ENCODE measurements at regions not wholly inside any gene's neighbourhood (a gene's known extent, or its start where the extent isn't known, plus 50 kb on each side); places are given as distances from the start of the nearest gene placed in this dataset.

DNA sequence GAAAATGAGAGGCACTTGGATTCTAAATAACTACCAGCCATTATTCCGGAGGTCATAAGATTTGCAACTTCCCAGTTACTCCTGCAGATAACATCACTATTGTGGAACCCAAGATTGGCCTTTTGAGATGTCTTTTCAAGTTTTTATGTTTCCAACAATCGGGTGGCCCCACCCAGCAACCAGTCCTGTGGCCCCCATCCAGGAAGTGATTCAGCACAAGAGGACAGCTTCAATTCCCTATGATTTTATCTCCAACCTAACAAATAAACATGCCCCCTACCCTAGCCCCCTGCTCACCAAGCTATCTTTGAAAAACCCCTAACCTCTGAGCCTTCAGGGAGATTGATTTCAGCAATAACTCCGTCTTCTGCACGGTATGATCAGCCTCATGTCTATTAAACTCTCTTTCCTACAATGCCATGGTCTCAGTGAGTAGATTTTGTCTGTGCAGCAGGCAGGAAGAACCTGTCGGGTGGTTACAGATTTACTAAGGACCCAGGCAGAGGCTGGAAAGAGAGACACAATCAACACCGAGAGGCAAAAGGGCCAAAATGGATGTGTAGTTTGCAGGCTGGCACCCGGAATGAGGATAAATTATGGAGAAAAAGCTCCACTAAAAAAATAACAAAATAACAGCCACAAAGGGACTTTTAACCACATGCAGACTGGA, 83.9 kb upstream of the UNC5B start:
- DNase-seq (ENCODE audit: low read depth) = no peak
- no peak overlapping the region for H3K4me3 ChIP-seq (ENCODE audit: low read depth, low read length)
- TF ChIP-seq, protein P1, sequence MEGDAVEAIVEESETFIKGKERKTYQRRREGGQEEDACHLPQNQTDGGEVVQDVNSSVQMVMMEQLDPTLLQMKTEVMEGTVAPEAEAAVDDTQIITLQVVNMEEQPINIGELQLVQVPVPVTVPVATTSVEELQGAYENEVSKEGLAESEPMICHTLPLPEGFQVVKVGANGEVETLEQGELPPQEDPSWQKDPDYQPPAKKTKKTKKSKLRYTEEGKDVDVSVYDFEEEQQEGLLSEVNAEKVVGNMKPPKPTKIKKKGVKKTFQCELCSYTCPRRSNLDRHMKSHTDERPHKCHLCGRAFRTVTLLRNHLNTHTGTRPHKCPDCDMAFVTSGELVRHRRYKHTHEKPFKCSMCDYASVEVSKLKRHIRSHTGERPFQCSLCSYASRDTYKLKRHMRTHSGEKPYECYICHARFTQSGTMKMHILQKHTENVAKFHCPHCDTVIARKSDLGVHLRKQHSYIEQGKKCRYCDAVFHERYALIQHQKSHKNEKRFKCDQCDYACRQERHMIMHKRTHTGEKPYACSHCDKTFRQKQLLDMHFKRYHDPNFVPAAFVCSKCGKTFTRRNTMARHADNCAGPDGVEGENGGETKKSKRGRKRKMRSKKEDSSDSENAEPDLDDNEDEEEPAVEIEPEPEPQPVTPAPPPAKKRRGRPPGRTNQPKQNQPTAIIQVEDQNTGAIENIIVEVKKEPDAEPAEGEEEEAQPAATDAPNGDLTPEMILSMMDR (IDR thresholded peaks at IDR 0.05; ENCODE audit: insufficient read depth, low read depth, low read length) = no peak

DNA sequence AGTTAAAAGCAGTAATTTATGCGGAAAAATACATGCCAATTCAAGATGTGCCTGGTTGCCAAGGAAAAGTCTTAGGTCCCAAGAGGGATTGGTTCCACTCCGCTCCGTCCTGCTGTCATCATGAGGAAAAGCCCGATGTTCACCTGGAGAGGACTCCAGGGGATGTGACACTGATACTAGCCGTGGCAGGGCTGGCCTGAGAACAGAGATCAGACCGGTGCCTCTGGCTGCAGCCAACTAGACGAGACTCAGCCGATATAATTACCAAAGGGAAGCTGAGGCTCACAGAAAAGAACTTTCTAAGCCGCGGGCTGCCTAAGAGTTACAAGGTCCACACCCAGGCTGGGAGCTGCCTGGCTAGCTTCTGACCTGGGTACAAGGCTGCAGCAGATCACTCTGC, 81.3 kb upstream of the UNC5B start:
- DNase-seq (ENCODE audit: low read depth) = no peak
- no peak overlapping the region for H3K4me3 ChIP-seq (ENCODE audit: low read depth, low read length)
- TF ChIP-seq, protein P1 (IDR thresholded peaks at IDR 0.05; ENCODE audit: insufficient read depth, low read depth, low read length) = no peak

DNA sequence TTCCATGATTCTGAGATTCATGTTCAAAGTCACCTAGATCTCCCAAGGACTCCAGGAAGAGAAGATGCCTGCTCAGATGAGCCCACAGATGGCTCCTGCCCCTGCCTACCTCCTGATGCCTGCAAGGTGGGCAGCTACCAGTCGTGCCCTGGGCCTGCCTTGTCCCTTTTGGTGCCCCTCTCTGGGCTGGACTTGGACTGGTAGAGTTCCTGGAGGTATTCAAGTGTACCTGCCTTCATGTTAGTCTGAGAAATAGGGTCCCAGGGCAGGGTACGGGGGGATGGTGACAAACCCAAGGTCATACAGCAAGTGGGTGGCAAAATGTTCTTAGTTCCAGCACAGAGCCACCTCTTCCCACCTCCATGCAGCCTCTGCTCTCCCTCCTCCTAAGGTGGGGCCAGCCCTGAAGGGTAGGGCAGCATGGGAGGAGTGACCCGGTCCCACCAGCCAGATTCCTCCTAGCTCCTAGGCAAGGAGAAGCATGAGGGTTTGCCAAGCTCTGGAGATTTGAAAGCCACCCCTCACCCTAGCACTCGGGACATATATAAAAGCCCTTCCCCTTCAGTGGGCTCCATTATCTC, 80.8 kb upstream of the UNC5B start:
- TF ChIP-seq, protein P1 (IDR thresholded peaks at IDR 0.05; ENCODE audit: insufficient read depth, low read depth, low read length) = no peak
- no peak overlapping the region for H3K4me3 ChIP-seq (ENCODE audit: low read depth, low read length)
- DNase-seq (ENCODE audit: low read depth) = no peak

DNA sequence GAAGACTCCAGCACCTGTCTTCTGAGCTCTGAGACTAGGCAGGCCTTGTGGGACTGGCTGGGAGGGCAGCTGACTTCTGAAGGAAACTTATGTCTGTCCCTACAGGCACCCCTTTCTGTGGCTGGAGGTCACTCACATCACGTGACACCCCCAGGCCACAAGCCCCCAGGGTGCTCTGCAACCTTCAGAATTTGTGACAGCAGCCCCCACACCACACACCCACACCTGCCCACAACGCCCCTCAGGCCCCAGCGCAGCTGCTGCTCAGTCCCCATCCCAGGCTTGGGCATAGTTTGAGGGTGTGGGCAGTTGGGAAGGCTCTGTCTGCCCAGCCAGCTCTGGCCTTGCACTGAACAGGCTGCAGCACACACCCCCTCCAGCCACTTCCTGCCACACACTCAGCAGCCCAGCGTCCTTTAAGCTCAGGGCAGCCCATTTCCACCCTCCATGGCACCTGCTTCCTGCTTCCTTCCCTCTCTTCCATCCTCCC, 80.0 kb upstream of the UNC5B start:
- no peak for DNase-seq (ENCODE audit: low read depth)

DNA sequence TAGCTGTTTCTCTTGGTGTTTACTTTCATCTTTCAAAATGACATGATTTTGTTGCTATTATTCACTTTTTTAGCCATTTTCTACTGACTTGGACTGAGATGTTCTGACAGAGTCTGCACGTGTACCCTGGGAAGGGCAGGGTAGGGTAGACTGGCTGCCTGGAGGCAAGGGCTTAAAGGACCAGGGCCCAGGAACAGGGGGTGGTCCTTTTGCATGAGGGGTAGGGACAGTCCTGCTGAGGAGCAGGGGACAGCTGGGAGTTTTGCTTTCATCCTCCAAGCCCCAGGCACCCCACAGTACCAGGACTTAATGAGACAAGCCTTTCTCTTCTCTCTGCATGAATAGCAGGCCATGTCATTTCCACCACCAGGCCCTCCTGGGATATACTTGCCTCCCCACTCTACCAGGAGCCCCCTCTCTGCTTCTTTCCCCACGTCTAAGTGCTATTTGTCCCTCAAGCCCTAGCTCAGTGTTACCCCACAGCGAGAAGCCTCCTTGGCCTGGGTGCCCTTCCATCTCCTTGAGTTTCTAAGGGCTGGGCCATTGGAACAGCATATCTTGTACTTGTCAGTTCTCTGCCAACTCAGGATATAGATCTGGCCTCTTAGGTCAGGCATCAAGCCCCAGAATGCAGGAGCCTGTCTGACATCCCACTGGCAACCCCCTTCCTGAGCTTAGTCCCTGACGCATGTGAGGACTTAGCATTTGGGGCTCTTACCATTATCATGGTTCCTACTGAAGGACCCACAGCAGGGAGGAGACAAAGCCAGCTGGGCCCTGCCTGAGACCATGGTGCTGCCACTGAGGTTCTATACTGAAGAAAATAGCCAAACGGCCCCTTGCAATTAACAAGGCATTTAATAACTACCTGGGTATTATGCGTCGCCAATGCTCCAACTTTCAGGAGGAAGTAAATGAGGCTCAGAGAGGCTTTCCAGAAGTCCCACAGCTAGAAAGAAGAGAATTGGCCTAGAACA, 78.4 kb upstream of the UNC5B start:
- TF ChIP-seq, protein P1 (IDR thresholded peaks at IDR 0.05; ENCODE audit: insufficient read depth, low read depth, low read length) = no peak
- DNase-seq (ENCODE audit: low read depth) = no peak

More for the DNA sequence above, 80.0 kb upstream of the UNC5B start:
- TF ChIP-seq, protein P1 (IDR thresholded peaks at IDR 0.05; ENCODE audit: insufficient read depth, low read depth, low read length) = no peak
- no peak overlapping the region for H3K4me3 ChIP-seq (ENCODE audit: low read depth, low read length)

DNA sequence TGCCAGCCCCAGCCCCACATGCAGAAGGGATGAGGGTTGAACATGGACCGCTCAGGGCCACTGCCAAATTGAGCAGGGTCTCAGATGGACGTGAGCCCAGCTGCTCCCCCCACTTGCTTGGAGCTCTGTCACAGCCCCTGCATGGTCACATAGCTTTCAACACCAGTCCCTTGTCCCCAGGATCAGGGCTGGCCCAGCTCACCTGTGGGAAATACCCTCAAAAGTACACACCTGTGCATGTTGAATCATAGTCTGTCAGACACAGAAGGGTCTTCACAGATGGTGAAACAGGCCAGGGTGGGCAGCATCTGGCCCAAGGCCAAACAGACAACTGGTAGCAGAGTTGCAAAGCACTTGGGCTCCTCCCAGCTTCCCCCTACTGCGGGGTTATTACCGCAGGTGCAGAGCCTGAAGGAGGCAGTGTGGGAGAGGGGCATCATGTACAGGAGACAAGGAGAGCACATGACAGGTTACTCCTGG, 77.6 kb upstream of the UNC5B start:
- TF ChIP-seq, protein P1 (IDR thresholded peaks at IDR 0.05; ENCODE audit: insufficient read depth, low read depth, low read length) = no peak
- no peak for DNase-seq (ENCODE audit: low read depth)
- H3K4me3 ChIP-seq (ENCODE audit: low read depth, low read length) = no peak overlapping the region

More for the DNA sequence above, 78.4 kb upstream of the UNC5B start:
- H3K4me3 ChIP-seq (ENCODE audit: low read depth, low read length) = no peak overlapping the region

Data from fibroblast of villous mesenchyme (primary cell).